HepG2 (cell line): ENCODE measurements at regions not wholly inside any gene's neighbourhood (a gene's known extent, or its start where the extent isn't known, plus 50 kb on each side); places are given as distances from the start of the nearest gene placed in this dataset.

Source experiments
- ATF7-NPFF ChIP-seq: sonication (generic); formaldehyde crosslinking; IDR thresholded peaks from 2 replicates; pipeline ENCODE4 v1.8.1; 2023; ENCODE audit warnings: mild to moderate bottlenecking, low read depth, missing genetic modification reagents, moderate library complexity
- CHD2 ChIP-seq: IDR thresholded peaks from 2 replicates; pipeline ENCODE4 v1.6.1; 2011; ENCODE audit warnings: low read depth, low read length, improper control_type of control experiment
- FIP1L1 ChIP-seq: fragments of 200-400 bp; formaldehyde crosslinking; IDR thresholded peaks from 2 replicates; pipeline ENCODE4 v1.6.1; 2018; ENCODE audit warnings: low read depth, mild to moderate bottlenecking, low read length, moderate library complexity, borderline replicate concordance; ENCODE audit not compliant: insufficient read depth
- GPN1 ChIP-seq: sonication (generic); formaldehyde crosslinking; IDR thresholded peaks from 2 replicates; pipeline ENCODE4 v1.5.1; 2020; ENCODE audit warnings: missing genetic modification reagents, borderline replicate concordance
- HDAC2 ChIP-seq: sonication (generic); formaldehyde crosslinking; IDR thresholded peaks from 2 replicates; pipeline ENCODE4 v1.4.0; 2020; ENCODE audit warnings: missing genetic modification reagents
- IKZF4 ChIP-seq: sonication (generic); formaldehyde crosslinking; IDR thresholded peaks from 2 replicates; pipeline ENCODE4 v1.5.1; 2020; ENCODE audit warnings: borderline replicate concordance, mild to moderate bottlenecking, low read depth, missing genetic modification reagents; ENCODE audit errors: not compliant biosample characterization
- IRF2 ChIP-seq: IDR thresholded peaks from 2 replicates; pipeline ENCODE4 v1.6.1; 2018; ENCODE audit warnings: missing genetic modification reagents, missing compliant biosample characterization
- IRX3 ChIP-seq: sonication (generic); formaldehyde crosslinking; IDR thresholded peaks from 2 replicates; pipeline ENCODE4 v1.8.1; 2023; ENCODE audit warnings: mild to moderate bottlenecking, low read depth, missing genetic modification reagents, borderline replicate concordance
- JARID2 ChIP-seq: sonication (generic); formaldehyde crosslinking; IDR thresholded peaks from 2 replicates; pipeline ENCODE4 v1.8.1; 2023; ENCODE audit warnings: missing genetic modification reagents, inconsistent platforms; ENCODE audit not compliant: insufficient replicate concordance
- KDM1A ChIP-seq: IDR thresholded peaks from 2 replicates; pipeline ENCODE4 v1.6.1; 2016; ENCODE audit warnings: missing compliant biosample characterization
- MTA3 ChIP-seq: sonication (generic); formaldehyde crosslinking; IDR thresholded peaks from 2 replicates; pipeline ENCODE4 v1.4.0; 2020; ENCODE audit warnings: missing genetic modification reagents
- NFRKB ChIP-seq: fragments of 450-650 bp; IDR thresholded peaks from 2 replicates; pipeline ENCODE4 v1.6.1; 2017
- NR2C2 ChIP-seq: sonication (generic); formaldehyde crosslinking; IDR thresholded peaks from 2 replicates; pipeline ENCODE4 v1.4.0; 2020; ENCODE audit warnings: missing genetic modification reagents, mild to moderate bottlenecking, moderate library complexity, borderline replicate concordance
- ONECUT2 ChIP-seq: sonication (generic); formaldehyde crosslinking; IDR thresholded peaks from 2 replicates; pipeline ENCODE4 v1.4.0; 2020; ENCODE audit warnings: missing genetic modification reagents
- SAP130 ChIP-seq: IDR thresholded peaks from 2 replicates; pipeline ENCODE4 v1.6.1; 2016; ENCODE audit warnings: low read depth
- SIN3B ChIP-seq: fragments of 150-350 bp; IDR thresholded peaks from 2 replicates; pipeline ENCODE4 v1.6.1; 2014; ENCODE audit warnings: low read length
- SMAD1 ChIP-seq: sonication (generic); formaldehyde crosslinking; IDR thresholded peaks from 2 replicates; pipeline ENCODE4 v1.4.0; 2020; ENCODE audit warnings: missing genetic modification reagents, low read depth, mild to moderate bottlenecking, borderline replicate concordance
- TARDBP ChIP-seq: sonication (generic); formaldehyde crosslinking; IDR thresholded peaks from 2 replicates; pipeline ENCODE4 v1.8.0; 2022; ENCODE audit warnings: mild to moderate bottlenecking, missing genetic modification reagents
- ZEB1 ChIP-seq: IDR thresholded peaks from 2 replicates; pipeline ENCODE4 v1.6.1; 2012; ENCODE audit warnings: mild to moderate bottlenecking, low read depth, inconsistent platforms; ENCODE audit not compliant: insufficient replicate concordance
- ZNF225 ChIP-seq: sonication (generic); formaldehyde crosslinking; IDR thresholded peaks from 2 replicates; pipeline ENCODE4 v1.4.0; 2020; ENCODE audit warnings: mild to moderate bottlenecking, missing genetic modification reagents
- ZNF232 ChIP-seq: sonication (generic); formaldehyde crosslinking; IDR thresholded peaks from 2 replicates; pipeline ENCODE4 v1.4.0; 2020; ENCODE audit warnings: missing genetic modification reagents, borderline replicate concordance
- ZNF235 ChIP-seq: sonication (generic); formaldehyde crosslinking; IDR thresholded peaks from 2 replicates; pipeline ENCODE4 v1.8.1; 2023; ENCODE audit warnings: mild to moderate bottlenecking, missing genetic modification reagents, borderline replicate concordance
- ZNF660 ChIP-seq: sonication (generic); formaldehyde crosslinking; IDR thresholded peaks from 2 replicates; pipeline ENCODE4 v1.5.1; 2020; ENCODE audit warnings: mild to moderate bottlenecking, low read depth, missing genetic modification reagents, borderline replicate concordance
- ZNF7 ChIP-seq: IDR thresholded peaks from 2 replicates; pipeline ENCODE4 v1.6.1; 2016; ENCODE audit warnings: missing biosample characterization, missing genetic modification reagents
- ZNF703 ChIP-seq: sonication (generic); formaldehyde crosslinking; IDR thresholded peaks from 2 replicates; pipeline ENCODE4 v1.5.1; 2020; ENCODE audit warnings: missing genetic modification reagents, mild to moderate bottlenecking, moderate library complexity, borderline replicate concordance
- ZNF772 ChIP-seq: sonication (generic); formaldehyde crosslinking; IDR thresholded peaks from 2 replicates; pipeline ENCODE4 v1.5.0; 2020; ENCODE audit warnings: mild to moderate bottlenecking, missing genetic modification reagents
- ZNF878 ChIP-seq: sonication (generic); formaldehyde crosslinking; IDR thresholded peaks from 2 replicates; pipeline ENCODE4 v1.8.1; 2023; ENCODE audit warnings: mild to moderate bottlenecking, missing genetic modification reagents, moderate library complexity
- TF ChIP-seq, protein P1 (sequence below): sonication (generic); formaldehyde crosslinking; IDR thresholded peaks from 2 replicates; pipeline ENCODE4 v1.4.0; 2020; ENCODE audit warnings: low read depth, mild to moderate bottlenecking, missing genetic modification reagents

- TF ChIP-seq ZNF7 (CRISPR knock-in tag), result no peak
- TF ChIP-seq ZNF232 (CRISPR knock-in tag), result peak; percentile 84; the same call in 1 of the 2 replicates
- TF ChIP-seq ZNF225 (CRISPR knock-in tag), result peak; percentile 68; the same call in 1 of the 2 replicates
- peak; percentile 76; the same call in 1 of the 2 replicates for TF ChIP-seq ZNF772
- TF ChIP-seq CHD2, result no peak
- TF ChIP-seq IRF2 (CRISPR knock-in tag), result peak; percentile 57; the same call in 1 of the 2 replicates
- TF ChIP-seq GPN1 (CRISPR knock-in tag), result no peak
- TF ChIP-seq SIN3B, result no peak
- TF ChIP-seq HDAC2, result peak; percentile 68; the same call in 1 of the 2 replicates
- no peak for TF ChIP-seq FIP1L1
- TF ChIP-seq ZNF660 (CRISPR knock-in tag), result no peak
- TF ChIP-seq KDM1A, result peak; percentile 75; the same call in 1 of the 2 replicates
- no peak for TF ChIP-seq ZEB1
- peak; percentile 67; the same call in 1 of the 2 replicates for TF ChIP-seq TARDBP (CRISPR knock-in tag)
- no peak for TF ChIP-seq JARID2
- TF ChIP-seq, protein P1, sequence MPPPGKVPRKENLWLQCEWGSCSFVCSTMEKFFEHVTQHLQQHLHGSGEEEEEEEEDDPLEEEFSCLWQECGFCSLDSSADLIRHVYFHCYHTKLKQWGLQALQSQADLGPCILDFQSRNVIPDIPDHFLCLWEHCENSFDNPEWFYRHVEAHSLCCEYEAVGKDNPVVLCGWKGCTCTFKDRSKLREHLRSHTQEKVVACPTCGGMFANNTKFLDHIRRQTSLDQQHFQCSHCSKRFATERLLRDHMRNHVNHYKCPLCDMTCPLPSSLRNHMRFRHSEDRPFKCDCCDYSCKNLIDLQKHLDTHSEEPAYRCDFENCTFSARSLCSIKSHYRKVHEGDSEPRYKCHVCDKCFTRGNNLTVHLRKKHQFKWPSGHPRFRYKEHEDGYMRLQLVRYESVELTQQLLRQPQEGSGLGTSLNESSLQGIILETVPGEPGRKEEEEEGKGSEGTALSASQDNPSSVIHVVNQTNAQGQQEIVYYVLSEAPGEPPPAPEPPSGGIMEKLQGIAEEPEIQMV (CRISPR knock-in tag), result peak; percentile 98
- TF ChIP-seq ZNF878 (CRISPR knock-in tag), result peak; percentile 48; the same call in 1 of the 2 replicates
- TF ChIP-seq ZNF703 (CRISPR knock-in tag), result no peak
- TF ChIP-seq ZNF235 (CRISPR knock-in tag), result peak; percentile 53; the same call in 1 of the 2 replicates
- peak; percentile 46; the same call in 1 of the 2 replicates for TF ChIP-seq NR2C2 (CRISPR knock-in tag)
- peak; percentile 79; the same call in 1 of the 2 replicates for TF ChIP-seq IRX3 (CRISPR knock-in tag)
- peak; percentile 88 for TF ChIP-seq SAP130
- TF ChIP-seq NFRKB, result no peak
- peak; percentile 58 for TF ChIP-seq IKZF4
- peak; percentile 81; the same call in 1 of the 2 replicates for TF ChIP-seq SMAD1 (CRISPR knock-in tag)
- peak; percentile 28; the same call in 1 of the 2 replicates for TF ChIP-seq ONECUT2
- peak; percentile 86 for TF ChIP-seq ATF7-NPFF
- TF ChIP-seq MTA3 (CRISPR knock-in tag), result no peak
Observed at GRCh38 chr2:131682122-131682944, 154.6 kb downstream of the CCDC74A start (continued).
